G401.6 (cell line): ENCODE measurements at regions not wholly inside any gene's neighbourhood (a gene's known extent, or its start where the extent isn't known, plus 50 kb on each side); places are given as distances from the start of the nearest gene placed in this dataset.
"Not testable (repeated sequence)": the region's sequence is repeated elsewhere in the genome, so short reads cannot be mapped to it uniquely, and the experiment has no call there.

Source experiments
- FAIRE-seq: peaks from 2 replicates; lab custom pipeline; 2012; peaks lifted over from hg19 to GRCh38; lab: Jason Lieb, UNC

DNA sequence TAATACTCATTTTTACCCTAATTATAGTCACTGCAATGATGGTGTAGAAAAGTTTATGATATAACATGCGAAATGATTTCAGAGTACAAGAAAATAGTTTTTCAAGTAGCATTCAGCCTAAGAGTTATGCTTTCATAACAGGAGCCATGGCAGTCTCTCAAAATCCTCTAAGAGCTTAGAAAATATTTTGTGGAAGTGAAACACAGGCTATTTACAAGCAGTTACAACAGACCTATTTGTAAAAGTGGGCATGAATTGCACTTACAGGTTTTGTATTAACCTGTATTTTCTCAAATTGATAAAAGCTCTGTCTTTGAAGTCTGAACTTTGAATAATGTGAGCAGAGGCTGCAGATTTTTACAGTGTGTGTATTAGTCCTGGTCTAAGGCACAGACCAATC lies 523.3 kb downstream of the LRRC70 start:
- no peak for FAIRE-seq

GRCh38 chr5:63097286-63097685 lies 518.7 kb downstream of the LRRC70 start:
- no peak for FAIRE-seq

DNA sequence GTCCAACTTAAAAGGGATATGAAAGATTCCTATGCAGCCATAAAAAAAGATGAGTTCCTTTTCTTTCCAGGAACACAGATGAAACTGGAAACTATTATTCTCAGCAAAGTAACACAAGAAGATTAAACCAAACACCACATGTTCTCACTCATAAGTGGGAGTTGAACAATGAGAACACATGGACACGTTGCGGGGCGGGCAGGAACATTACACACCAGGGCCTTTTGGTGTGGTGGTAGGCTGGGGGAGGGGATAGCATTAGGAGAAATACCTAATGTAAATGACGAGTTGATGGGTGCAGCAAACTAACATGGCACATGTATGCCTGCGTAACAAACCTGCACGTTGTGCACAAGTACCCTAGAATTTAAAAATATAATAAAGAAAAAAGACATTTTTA lies 516.1 kb downstream of the LRRC70 start:
- no peak for FAIRE-seq

DNA sequence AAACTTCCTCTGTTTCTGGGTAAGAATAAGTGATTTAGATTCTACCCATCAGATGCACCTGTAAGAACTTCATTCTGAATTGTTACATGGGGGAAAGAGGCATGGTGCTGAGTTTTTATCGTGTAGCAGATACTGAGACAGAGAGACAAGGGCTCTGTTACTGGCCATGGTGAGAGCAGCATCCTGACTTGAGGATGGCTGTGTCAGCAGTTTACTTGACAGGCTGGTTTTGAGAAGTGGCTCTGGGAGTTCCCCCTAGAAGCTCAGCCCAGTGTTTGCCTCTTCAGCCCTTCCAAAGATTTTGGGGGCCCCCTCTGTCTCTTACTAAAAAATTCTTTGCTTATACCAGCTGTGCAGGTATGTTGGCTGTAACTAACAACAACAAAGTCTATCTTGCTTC lies 510.5 kb downstream of the LRRC70 start:
- FAIRE-seq = no peak

- no peak for FAIRE-seq
Measured at GRCh38 chr5:63085561-63085960, 506.9 kb downstream of the LRRC70 start.

DNA sequence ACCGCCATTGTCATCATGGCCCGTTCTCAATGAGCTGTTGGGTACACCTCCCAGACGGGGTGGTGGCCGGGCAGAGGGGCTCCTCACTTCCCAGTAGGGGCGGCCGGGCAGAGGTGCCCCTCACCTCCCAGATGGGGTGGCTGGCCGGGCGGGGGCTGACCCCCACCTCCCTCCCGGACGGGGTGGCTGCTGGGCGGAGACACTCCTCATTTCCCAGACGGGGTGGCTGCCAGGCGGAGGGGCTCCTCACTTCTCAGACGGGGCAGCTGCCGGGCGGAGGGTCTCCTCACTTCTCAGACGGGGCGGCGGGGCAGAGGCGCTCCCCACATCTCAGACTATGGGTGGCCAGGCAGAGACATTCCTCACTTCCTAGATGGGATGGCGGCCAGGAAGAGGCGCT lies 505.1 kb downstream of the LRRC70 start:
- FAIRE-seq = not testable (repeated sequence)

- FAIRE-seq = no peak
Measured at GRCh38 chr5:63081402-63081801, 502.8 kb downstream of the LRRC70 start.

DNA sequence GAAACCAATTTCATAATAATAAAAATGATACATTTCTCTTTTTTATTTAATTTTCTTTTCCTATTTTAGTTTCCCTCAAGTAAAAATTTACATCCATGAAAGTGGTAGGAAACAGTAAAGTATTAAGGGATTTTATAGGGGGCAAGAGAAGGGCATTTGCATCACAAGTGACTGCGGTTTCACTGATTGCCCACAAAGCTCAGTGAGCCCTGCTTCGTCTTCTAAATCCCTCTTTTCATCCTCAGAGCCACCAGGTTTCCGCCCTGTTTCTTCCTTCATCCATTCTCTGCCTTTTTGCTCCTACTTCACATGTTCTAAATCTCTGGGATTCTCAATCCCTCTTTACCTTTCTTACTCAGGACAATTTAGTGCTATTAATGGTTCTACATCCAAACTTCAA lies 491.4 kb downstream of the LRRC70 start:
- FAIRE-seq = no peak

DNA sequence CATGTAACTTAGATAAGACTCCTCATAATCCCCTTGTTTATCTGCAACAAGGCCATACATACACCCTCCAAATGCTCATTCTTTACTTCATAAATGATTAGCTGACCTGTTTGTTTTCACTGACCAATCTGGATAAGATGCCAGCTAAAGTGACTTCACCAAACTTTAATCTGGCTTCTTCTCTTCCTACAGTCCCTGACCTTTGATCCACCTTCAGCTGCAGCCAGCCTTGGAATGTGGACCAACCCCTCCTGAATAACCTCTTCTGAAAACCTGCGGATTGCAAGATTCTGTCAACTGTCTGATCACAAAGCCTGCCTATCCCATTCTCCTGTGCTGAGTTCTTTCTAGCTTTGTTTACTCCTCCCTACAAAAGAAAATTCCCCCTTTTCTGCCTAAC lies 476.8 kb downstream of the LRRC70 start:
- no peak for FAIRE-seq

DNA sequence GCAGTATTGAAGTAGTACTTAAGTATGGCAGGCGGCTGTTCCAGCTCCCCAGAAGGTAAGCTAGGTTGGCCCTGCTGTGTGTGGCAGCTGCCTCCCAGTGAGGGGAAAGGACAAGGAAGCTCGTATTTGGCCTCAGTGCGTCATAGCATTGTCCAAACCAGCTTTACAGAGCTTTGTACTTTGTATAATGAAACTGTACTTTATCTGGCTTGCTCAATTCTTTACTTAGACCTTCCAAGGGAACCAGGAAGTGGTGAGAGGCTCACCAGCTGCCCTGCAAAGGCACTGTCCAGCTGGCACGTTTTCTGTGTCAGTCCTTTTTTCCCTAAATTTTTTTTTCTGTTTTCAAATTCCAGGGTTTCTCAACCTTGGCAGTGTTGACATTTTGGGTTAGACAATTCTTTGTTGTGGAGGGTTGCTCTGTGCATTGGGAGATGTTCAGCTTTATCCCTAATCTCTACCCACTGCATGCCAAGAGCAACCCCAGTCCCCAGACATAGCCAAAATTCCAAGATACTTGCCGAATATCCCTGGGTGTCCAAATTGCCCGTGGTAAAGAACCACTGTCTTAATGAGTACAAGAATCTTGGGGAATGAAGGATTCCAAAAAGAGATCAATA lies 474.5 kb downstream of the LRRC70 start:
- FAIRE-seq = no peak

- FAIRE-seq = no peak
Measured at GRCh38 chr5:63050916-63051315, 472.3 kb downstream of the LRRC70 start.

DNA sequence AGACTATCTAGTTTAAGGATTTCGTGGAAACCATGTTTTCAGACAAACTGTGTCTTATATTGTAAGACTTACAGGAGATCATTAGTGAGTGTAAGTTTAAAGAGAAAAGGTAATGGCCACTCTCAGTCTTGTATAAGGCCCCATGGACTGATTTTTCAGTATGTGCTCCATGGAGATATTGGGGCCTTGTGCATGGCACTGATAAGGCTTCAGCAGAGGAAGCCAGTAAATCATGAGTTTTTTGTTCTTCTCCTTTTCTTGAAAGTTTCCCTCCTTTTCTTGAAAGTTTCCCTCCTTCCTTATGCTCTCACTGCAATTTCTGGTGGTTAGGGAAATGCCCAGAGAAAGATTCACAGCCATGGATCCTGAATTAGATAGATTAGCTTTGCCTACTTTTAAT lies 471.3 kb downstream of the LRRC70 start:
- FAIRE-seq = no peak

DNA sequence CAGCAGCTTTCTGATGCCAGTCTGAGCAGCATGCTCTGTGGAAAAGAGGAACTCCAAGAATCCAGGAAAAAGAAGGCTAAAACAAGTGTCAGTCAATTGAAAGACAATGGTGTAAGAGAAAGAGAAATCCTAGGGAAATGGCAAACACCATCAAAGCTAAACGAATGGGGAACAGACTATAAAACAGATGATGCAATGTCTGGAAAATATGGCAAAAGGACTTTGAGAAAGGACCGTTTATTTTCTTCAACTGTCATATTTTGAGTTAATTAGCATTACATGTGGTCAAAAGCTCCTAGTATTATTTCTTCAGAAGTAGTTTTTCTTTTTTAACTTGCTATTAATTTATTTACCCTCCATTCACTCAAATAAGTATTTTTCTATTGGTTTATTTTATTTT lies 465.2 kb downstream of the LRRC70 start:
- FAIRE-seq = no peak

- no peak for FAIRE-seq
Measured at GRCh38 chr5:63032343-63032742, 453.7 kb downstream of the LRRC70 start.

DNA sequence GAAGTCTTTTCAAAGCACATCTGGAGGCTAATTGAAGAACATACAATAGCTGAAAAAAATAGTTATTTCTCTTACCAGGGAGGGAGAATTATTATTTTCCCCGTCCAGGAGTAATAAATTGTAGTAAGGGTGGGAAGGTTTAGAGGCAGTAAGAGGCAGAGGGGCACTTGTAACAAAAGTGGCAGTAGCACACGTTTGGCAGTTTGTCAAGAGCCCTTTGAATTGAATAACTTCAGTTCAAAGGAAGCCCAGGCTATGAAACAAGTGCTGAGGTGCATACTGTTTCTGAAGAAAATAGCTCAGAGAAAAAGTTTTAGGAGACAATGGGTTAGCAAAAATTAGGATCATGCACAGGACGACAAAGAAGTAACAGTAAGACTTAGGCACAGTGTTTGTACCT lies 451.3 kb downstream of the LRRC70 start:
- FAIRE-seq = no peak

DNA sequence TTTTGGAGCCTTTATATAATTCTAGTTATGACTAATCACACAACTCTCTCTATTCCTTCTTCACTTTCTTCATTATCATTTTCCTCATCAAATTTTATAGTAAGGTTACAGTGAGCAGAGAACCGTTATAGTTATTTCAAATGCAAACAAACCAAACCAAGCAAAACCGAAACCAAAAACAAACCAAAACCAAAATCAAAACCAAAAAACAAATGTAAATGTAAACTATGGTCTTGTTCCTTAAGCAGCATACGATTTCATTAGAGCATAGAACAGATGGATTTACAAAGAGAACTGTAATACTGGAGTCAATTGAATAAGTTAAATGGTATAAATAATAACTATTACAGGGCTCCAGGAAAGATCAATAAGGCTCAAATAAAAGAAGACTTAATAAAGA lies 447.1 kb downstream of the LRRC70 start:
- no peak for FAIRE-seq

DNA sequence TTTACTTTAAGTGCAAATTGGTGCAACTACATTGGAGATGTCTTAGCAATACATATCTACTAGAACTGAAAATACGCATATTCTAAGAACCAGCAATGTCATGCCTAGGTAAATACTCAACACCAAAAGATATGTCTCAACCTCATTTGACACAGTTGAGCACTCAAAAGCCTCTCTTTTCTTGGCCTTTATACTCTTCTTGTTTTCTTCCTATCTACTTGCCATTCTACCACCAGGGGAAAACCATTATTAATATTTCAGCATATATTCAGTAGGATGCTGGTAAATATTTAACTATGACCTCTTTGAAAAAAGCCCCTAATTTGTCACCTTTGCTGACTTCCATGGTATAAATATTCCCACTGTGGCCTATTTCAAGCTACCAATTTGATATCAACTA lies 443.8 kb downstream of the LRRC70 start:
- FAIRE-seq = no peak

GRCh38 chr5:63011158-63011557 lies 432.5 kb downstream of the LRRC70 start:
- no peak for FAIRE-seq

DNA sequence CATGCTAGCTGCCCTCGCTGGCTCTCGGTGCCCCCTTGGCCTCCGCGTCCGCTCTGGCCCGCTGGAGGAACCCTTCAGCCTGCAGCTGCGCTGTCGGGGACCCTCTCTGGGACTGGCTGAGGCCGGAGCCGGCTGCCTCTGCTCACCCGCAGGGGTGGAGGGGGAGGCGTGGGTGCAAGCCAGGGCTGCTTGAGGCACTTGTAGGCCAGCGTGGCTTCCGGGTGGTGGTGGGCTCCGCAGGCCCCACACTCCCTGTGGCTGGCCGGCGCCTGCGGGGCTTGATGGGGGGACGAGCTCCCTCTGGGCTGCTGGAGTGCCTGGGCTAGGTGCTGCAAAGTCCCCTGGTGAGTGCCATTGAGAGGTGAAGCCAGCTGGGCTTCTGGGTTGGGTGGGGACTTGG lies 429.6 kb downstream of the LRRC70 start:
- FAIRE-seq = no peak

DNA sequence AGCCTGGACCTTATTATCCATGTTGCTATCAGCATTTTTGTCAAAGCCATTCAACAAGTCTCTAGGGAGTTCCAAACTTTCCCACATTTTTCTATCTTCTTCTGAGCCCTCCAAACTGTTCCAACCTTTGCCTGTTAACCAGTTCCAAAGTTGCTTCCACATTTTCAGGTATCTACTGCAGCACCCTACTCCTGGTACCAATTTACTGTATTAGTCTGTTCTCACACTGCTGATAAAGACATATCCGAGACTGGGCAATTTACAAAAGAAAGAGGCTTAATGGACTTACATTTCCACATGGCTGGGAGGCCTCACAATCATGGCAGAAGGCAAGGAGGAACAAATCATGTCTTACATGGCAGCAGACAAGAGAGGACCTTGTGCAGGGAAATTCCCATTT lies 416.2 kb downstream of the LRRC70 start:
- not testable (repeated sequence) for FAIRE-seq

GRCh38 chr5:62985749-62986148 lies 407.1 kb downstream of the LRRC70 start:
- FAIRE-seq = no peak

DNA sequence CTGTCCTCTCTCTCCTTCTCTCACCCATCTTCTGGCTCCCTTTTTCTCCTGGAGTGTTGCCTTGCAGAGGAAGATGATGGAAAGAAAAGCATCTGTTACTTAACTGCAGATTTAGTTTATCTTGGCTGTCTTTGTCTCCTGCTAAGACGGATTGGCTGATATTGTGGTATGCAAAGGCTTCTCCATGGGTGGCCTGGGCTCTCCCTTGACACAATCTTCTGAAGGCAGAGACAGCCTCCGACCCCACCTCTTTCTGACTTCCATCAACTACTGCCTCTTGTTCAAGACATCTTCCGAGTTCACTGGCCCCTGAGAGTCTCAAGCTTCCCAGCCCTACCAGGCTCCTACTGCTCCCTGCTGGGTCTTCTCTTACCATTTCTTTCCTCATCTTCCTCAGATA lies 403.7 kb downstream of the LRRC70 start:
- FAIRE-seq = no peak

DNA sequence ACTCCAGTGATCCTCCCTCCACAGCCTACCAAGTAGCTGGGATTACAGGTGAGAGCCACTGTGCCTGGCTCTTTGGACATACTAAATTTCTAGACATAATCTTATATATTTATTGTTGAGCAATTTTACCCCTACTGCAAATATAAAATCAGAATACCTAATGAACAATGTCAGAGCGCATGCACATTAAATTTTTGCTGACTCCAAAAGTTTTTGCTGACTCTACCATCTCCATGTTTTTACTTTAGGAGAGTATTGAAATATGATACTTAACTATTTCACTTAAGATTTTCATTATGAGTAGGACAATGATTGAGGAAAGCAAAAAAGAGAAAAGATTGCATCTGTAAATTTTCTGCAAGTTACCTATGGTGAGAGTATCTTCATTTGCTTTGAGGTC lies 402.3 kb downstream of the LRRC70 start:
- no peak for FAIRE-seq

GRCh38 chr5:62979472-62979871 lies 400.9 kb downstream of the LRRC70 start:
- FAIRE-seq = no peak

DNA sequence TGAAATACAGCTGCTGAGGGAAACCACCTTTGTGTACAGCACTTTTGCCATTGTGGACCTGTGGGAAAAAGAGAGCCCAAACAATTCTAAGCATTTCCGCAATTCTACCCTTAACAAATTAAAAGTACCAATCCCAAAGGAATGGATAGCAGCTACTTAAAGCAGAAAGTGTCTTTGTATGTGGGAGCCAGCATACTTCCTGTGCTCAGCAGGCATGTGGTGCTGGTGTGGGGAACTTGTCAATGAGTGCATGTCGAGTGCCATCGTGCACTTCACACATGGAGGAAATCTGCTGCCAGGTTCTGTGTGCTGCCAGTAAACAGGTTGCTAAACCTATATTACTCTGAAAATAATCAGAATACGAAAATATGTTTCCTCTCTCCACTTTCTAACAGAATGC lies 399.0 kb downstream of the LRRC70 start:
- no peak for FAIRE-seq
